ENCODE measurements at regions not wholly inside any gene's neighbourhood (a gene's known extent, or its start where the extent isn't known, plus 50 kb on each side); places are given as distances from the start of the nearest gene placed in this dataset.

GRCh38 chr16:35308674-35309073, 1849.3 kb downstream of the TP53TG3F start:
- ATAC-seq (no peak), DNase-seq (no peak)
- H3K4me1 Mint-ChIP-seq (ENCODE audit: low read depth) = no peaks in the 10 kb centered on the region
- peaks cover 19% of the 10 kb centered on the region for H3K9me3 Mint-ChIP-seq
- intact Hi-C loops (cut with micrococcal nuclease) = no loop called here
- ChIA-PET POLR2A (no interaction called here), CTCF (no interaction called here)
- no peaks in the 10 kb centered on the region for H3K27me3 Mint-ChIP-seq
- H3K27ac Mint-ChIP-seq = no peak overlapping the region
- no peaks in the 10 kb centered on the region for H3K36me3 Mint-ChIP-seq (ENCODE audit: low read depth)
- no peak for TF ChIP-seq CTCF (IDR thresholded peaks at IDR 0.05)
- no peak overlapping the region for H3K4me3 Mint-ChIP-seq

DNA sequence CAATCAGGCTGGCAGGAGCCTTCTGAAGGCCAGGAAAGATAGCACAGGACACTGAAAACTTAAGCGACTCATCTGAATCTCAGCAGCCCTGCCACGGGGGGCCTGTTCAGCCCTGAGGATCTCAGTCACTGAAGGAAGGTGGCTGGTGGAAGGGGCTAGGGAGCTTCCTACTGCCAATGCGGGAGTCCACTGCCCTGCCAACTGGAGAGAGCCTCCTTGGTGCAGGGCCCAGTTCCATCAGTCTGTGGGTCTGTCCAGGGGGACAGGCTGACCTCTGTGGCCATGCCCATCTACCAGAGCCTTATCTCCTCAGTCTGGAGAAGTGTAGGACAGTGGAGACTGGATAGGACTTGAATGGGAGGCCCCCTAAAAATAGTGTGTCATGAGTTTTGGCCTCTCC, 1851.6 kb downstream of the TP53TG3F start:
- ChIA-PET CTCF (no interaction called here), POLR2A (no interaction called here)
- Mint-ChIP-seq H3K4me1 (ENCODE audit: low read depth) (no peaks in the 10 kb centered on the region), H3K9me3 (peaks cover 21% of the 10 kb centered on the region), H3K27me3 (no peaks in the 10 kb centered on the region), H3K36me3 (ENCODE audit: low read depth) (no peaks in the 10 kb centered on the region), H3K4me3 (no peak overlapping the region), H3K27ac (no peak overlapping the region)
- ATAC-seq (no peak), DNase-seq (no peak)
- intact Hi-C loops (cut with micrococcal nuclease) = no loop called here
- no peak for TF ChIP-seq CTCF (IDR thresholded peaks at IDR 0.05)

GRCh38 chr16:35311475-35311874, 1852.1 kb downstream of the TP53TG3F start:
- no peaks in the 10 kb centered on the region for H3K4me1 Mint-ChIP-seq (ENCODE audit: low read depth)

GRCh38 chr16:35314298-35314697, 1854.9 kb downstream of the TP53TG3F start:
- Mint-ChIP-seq H3K27ac (no peak overlapping the region), H3K27me3 (no peaks in the 10 kb centered on the region), H3K4me3 (no peak overlapping the region), H3K36me3 (ENCODE audit: low read depth) (no peaks in the 10 kb centered on the region), H3K4me1 (ENCODE audit: low read depth) (no peaks in the 10 kb centered on the region), H3K9me3 (peaks cover 24% of the 10 kb centered on the region)
- no peak for TF ChIP-seq CTCF (IDR thresholded peaks at IDR 0.05)
- ATAC-seq (no peak), DNase-seq (no peak)
- POLR2A ChIA-PET = no interaction called here
- intact Hi-C loops (cut with micrococcal nuclease) = no loop called here
- CTCF ChIA-PET = no interaction called here

More at GRCh38 chr16:35311475-35311874, 1852.1 kb downstream of the TP53TG3F start:
- Mint-ChIP-seq H3K9me3 (peaks cover 20% of the 10 kb centered on the region), H3K27me3 (no peaks in the 10 kb centered on the region), H3K4me3 (no peak overlapping the region), H3K27ac (no peak overlapping the region), H3K36me3 (ENCODE audit: low read depth) (no peaks in the 10 kb centered on the region)
- no peak for TF ChIP-seq CTCF (IDR thresholded peaks at IDR 0.05)
- ChIA-PET CTCF (no interaction called here), POLR2A (no interaction called here)
- ATAC-seq = no peak
- intact Hi-C loops (cut with micrococcal nuclease) = no loop called here
- no peak for DNase-seq

DNA sequence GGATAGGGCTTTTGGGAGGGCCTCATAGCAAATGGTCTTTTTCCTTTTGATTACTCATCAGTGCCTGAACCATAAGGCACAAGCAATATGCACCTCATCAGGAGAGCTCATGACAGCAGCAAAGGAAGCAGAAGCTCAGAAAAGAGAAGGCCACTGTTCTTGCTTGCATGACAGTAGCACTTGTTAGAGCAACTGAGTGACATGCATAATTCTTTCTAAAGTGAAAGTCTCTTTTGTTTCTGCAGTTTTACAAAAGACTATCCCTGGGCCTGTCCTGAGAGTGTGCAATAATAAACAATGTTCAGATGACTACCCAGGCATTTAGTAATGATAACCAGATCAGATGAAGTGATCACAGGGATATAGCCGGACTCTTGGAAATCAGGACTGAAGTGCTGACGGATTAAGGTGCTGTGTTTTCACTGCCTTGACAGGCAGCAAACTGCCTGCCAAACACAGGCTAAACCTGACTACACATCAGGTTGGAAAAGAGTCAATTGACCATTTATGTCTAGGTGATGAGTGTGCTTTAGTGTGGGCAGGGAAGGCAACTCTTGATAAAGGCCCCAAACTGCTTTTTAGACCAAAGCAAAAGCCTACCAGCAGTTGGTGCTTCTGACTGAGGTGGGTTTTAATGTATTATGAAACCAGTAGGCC, 1860.3 kb downstream of the TP53TG3F start:
- POLR2A ChIA-PET = no interaction called here
- no peak for TF ChIP-seq CTCF (IDR thresholded peaks at IDR 0.05)
- DNase-seq (no peak), ATAC-seq (no peak)
- intact Hi-C loops (cut with micrococcal nuclease) = no loop called here
- no peaks in the 10 kb centered on the region for H3K4me1 Mint-ChIP-seq (ENCODE audit: low read depth)
- no peaks in the 10 kb centered on the region for H3K27me3 Mint-ChIP-seq
- H3K4me3 Mint-ChIP-seq = no peak overlapping the region
- peaks cover 20% of the 10 kb centered on the region for H3K9me3 Mint-ChIP-seq
- H3K27ac Mint-ChIP-seq = no peak overlapping the region
- no peaks in the 10 kb centered on the region for H3K36me3 Mint-ChIP-seq (ENCODE audit: low read depth)
- CTCF ChIA-PET = no interaction called here

Data from activated CD8-positive, alpha-beta T cell treated with anti-CD3 and anti-CD28 coated beads for 36 hours (primary cell).